ENCODE measurements at regions not wholly inside any gene's neighbourhood (a gene's known extent, or its start where the extent isn't known, plus 50 kb on each side); places are given as distances from the start of the nearest gene placed in this dataset.

DNA sequence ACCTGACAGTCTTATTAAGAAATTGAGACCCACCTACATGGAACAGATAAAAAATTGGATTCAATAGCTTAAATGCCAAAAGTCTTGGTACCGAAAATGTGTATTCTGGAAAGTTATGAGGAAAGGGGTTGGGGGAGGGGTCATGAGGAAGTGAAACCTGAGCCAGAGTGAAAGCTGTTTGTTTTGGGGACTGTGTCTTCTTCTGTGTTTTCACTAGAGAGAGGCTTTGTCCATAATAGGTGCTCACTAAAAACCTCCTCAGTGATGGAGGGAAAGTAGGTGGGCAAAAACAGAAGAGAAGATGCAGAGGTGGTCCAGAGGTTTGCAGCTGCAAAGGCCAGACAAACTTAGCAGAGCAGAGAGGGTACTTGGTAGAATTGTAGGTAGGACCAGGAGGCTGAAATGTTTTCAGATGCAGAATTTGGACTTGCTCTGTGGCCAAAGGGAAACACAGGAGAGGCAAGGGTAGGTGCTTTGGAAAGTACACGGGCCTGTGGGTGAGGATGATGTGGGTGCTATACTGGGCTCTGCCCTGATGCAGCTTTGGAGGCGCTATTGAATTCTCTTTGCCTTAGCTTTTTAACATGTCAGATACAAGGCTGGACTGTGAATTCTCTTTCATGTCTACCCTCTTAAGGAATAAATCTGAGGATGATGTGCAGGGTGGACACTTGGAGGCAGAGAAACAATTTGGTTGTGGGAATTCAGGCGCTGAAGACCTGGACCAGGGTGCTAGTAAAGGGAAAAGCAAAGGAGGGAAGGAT lies 254.6 kb downstream of the PTEN start:
- no peak overlapping the region for H4K5ac ChIP-seq (ENCODE audit: low read length)

DNA sequence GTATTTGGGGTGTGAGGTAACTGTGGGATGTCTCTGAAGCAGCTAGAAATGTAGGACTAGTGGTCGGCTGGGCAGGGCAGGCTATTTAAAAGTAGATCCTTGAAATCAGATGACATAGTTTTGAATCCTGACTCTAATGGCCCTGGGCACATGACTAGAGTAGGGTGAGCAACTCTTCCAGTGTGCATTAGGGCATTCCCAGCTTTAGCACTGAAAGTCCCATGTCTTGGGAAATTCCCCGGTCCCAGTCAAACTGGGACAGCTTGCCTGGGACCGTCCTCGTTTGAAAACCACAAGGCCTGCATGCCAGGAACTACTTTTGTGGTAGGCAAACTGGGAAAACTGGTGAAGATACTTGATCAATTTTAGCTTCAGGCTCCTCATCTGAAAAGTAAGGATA lies 255.3 kb downstream of the PTEN start:
- Histone ChIP-seq H3K9ac (ENCODE audit: low read length) (no peak overlapping the region), H3K18ac (ENCODE audit: low read length) (no peak overlapping the region), H3K56ac (ENCODE audit: low read length) (no peak overlapping the region), H3K27ac (ENCODE audit: low read depth, low read length) (no peak overlapping the region), H3K4me3 (ENCODE audit: low read length) (no peak overlapping the region), H3K79me2 (ENCODE audit: control insufficient read depth, insufficient read depth, low read length) (no peaks in the 10 kb centered on the region), H2BK5ac (ENCODE audit: low read length) (no peak overlapping the region), H2AK5ac (ENCODE audit: low read length) (no peak overlapping the region), H4K5ac (ENCODE audit: low read length) (no peak overlapping the region), H2BK15ac (replicated peaks; ENCODE audit: low read depth) (no peak overlapping the region), H3K23ac (ENCODE audit: low read length) (no peak overlapping the region), H3K4me1 (ENCODE audit: control insufficient read depth, low read depth, low read length) (no peaks in the 10 kb centered on the region), H3K4ac (ENCODE audit: low read depth, low read length) (no peak overlapping the region), H2BK120ac (ENCODE audit: low read depth, low read length) (no peak overlapping the region), H3K4me2 (ENCODE audit: low read length) (no peak overlapping the region), H3K36me3 (ENCODE audit: control insufficient read depth, insufficient read depth, low read length) (no peaks in the 10 kb centered on the region), H3K79me1 (ENCODE audit: low read length) (no peaks in the 10 kb centered on the region), H4K8ac (ENCODE audit: low read depth, low read length) (no peak overlapping the region), H3K27me3 (ENCODE audit: insufficient read depth, low read length, poor library complexity) (no peaks in the 10 kb centered on the region)
- WGBS (ENCODE audit: extremely low coverage, insufficient coverage, low lambda C conversion rate) = no CpG with 5 or more reads among the region's 4 CpGs
- DNase-seq = no peak

More for the DNA sequence above, 254.6 kb downstream of the PTEN start:
- H3K4me3 ChIP-seq (ENCODE audit: low read length) = no peak overlapping the region
- no peak overlapping the region for H3K23ac ChIP-seq (ENCODE audit: low read length)
- H3K27me3 ChIP-seq (ENCODE audit: insufficient read depth, low read length, poor library complexity) = no peaks in the 10 kb centered on the region
- H3K4me1 ChIP-seq (ENCODE audit: control insufficient read depth, low read depth, low read length) = no peaks in the 10 kb centered on the region
- H3K9ac ChIP-seq (ENCODE audit: low read length) = no peak overlapping the region
- no peak overlapping the region for H4K8ac ChIP-seq (ENCODE audit: low read depth, low read length)
- no peak overlapping the region for H3K56ac ChIP-seq (ENCODE audit: low read length)
- H2BK5ac ChIP-seq (ENCODE audit: low read length) = no peak overlapping the region
- H3K36me3 ChIP-seq (ENCODE audit: control insufficient read depth, insufficient read depth, low read length) = no peaks in the 10 kb centered on the region
- H3K4ac ChIP-seq (ENCODE audit: low read depth, low read length) = no peak overlapping the region
- H2AK5ac ChIP-seq (ENCODE audit: low read length) = no peak overlapping the region
- no peaks in the 10 kb centered on the region for H3K79me1 ChIP-seq (ENCODE audit: low read length)
- no peak overlapping the region for H2BK120ac ChIP-seq (ENCODE audit: low read depth, low read length)
- WGBS (ENCODE audit: extremely low coverage, insufficient coverage, low lambda C conversion rate) = no CpG with 5 or more reads among the region's 4 CpGs
- peak; percentile 33 for DNase-seq
- H2BK15ac ChIP-seq (replicated peaks; ENCODE audit: low read depth) = no peak overlapping the region
- no peak overlapping the region for H3K18ac ChIP-seq (ENCODE audit: low read length)
- H3K4me2 ChIP-seq (ENCODE audit: low read length) = no peak overlapping the region
- no peak overlapping the region for H3K27ac ChIP-seq (ENCODE audit: low read depth, low read length)
- no peaks in the 10 kb centered on the region for H3K79me2 ChIP-seq (ENCODE audit: control insufficient read depth, insufficient read depth, low read length)

DNA sequence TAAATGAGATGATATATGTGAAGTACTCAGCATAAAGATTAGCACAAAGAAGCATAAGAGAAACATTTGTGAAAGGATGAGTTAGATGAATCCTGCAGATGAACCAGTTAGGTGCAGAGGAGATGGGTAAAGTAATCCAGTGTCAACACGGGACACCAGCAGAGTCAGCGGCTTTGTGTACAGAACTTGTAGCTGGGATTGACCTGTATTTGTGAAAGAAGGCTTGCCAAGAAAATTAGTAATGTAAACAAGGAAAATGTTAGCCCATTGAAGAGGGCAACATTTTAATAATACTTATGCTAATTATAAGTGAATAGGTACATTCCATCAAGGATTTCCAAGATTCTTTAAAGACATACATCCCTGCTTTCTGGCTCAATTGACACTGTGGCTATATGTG lies 255.7 kb downstream of the PTEN start:
- Histone ChIP-seq H2BK5ac (ENCODE audit: low read length) (no peak overlapping the region), H3K23ac (ENCODE audit: low read length) (no peak overlapping the region), H3K4me3 (ENCODE audit: low read length) (no peak overlapping the region), H2BK120ac (ENCODE audit: low read depth, low read length) (no peak overlapping the region), H3K4ac (ENCODE audit: low read depth, low read length) (no peak overlapping the region), H2BK15ac (replicated peaks; ENCODE audit: low read depth) (no peak overlapping the region), H3K36me3 (ENCODE audit: control insufficient read depth, insufficient read depth, low read length) (no peaks in the 10 kb centered on the region), H3K27ac (ENCODE audit: low read depth, low read length) (no peak overlapping the region), H3K79me2 (ENCODE audit: control insufficient read depth, insufficient read depth, low read length) (no peaks in the 10 kb centered on the region), H3K27me3 (ENCODE audit: insufficient read depth, low read length, poor library complexity) (no peaks in the 10 kb centered on the region), H3K18ac (ENCODE audit: low read length) (no peak overlapping the region), H3K9ac (ENCODE audit: low read length) (no peak overlapping the region), H3K79me1 (ENCODE audit: low read length) (no peaks in the 10 kb centered on the region), H3K4me2 (ENCODE audit: low read length) (no peak overlapping the region), H4K8ac (ENCODE audit: low read depth, low read length) (no peak overlapping the region), H3K56ac (ENCODE audit: low read length) (no peak overlapping the region), H4K5ac (ENCODE audit: low read length) (no peak overlapping the region), H3K4me1 (ENCODE audit: control insufficient read depth, low read depth, low read length) (no peaks in the 10 kb centered on the region), H2AK5ac (ENCODE audit: low read length) (no peak overlapping the region)
- no CpG with 5 or more reads among the region's 2 CpGs for WGBS (ENCODE audit: extremely low coverage, insufficient coverage, low lambda C conversion rate)
- DNase-seq = no peak

DNA sequence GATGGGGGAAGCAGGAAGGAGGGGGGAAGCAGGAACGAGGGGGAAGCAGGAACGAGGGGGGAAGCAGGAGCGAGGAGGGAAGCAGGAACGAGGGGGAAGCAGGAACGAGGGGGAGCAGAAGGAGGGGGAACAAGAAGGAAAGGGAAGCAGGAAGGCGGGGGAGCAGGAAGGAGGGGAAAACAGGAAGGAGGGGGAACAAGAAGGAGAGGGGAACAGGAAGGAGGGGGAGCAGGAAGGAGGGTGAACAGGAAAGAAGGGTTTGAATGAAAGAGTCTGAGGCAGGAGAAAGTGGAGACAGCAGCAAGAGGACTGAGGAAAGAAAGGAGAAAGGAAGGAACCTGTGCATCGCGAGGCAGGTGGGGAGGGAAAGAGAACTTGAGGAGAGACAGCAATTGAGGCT lies 256.6 kb downstream of the PTEN start:
- H3K9ac ChIP-seq (ENCODE audit: low read length) = no peak overlapping the region
- H3K27ac ChIP-seq (ENCODE audit: low read depth, low read length) = no peak overlapping the region
- H4K5ac ChIP-seq (ENCODE audit: low read length) = no peak overlapping the region
- H3K27me3 ChIP-seq (ENCODE audit: insufficient read depth, low read length, poor library complexity) = no peaks in the 10 kb centered on the region
- H4K8ac ChIP-seq (ENCODE audit: low read depth, low read length) = no peak overlapping the region
- no CpG with 5 or more reads among the region's 8 CpGs for WGBS (ENCODE audit: extremely low coverage, insufficient coverage, low lambda C conversion rate)
- no peak for DNase-seq
- no peaks in the 10 kb centered on the region for H3K4me1 ChIP-seq (ENCODE audit: control insufficient read depth, low read depth, low read length)
- no peak overlapping the region for H2BK5ac ChIP-seq (ENCODE audit: low read length)
- H3K56ac ChIP-seq (ENCODE audit: low read length) = no peak overlapping the region
- no peak overlapping the region for H3K23ac ChIP-seq (ENCODE audit: low read length)
- H3K79me1 ChIP-seq (ENCODE audit: low read length) = no peaks in the 10 kb centered on the region
- H3K79me2 ChIP-seq (ENCODE audit: control insufficient read depth, insufficient read depth, low read length) = no peaks in the 10 kb centered on the region
- H2AK5ac ChIP-seq (ENCODE audit: low read length) = no peak overlapping the region
- no peak overlapping the region for H2BK15ac ChIP-seq (replicated peaks; ENCODE audit: low read depth)
- H2BK120ac ChIP-seq (ENCODE audit: low read depth, low read length) = no peak overlapping the region
- H3K18ac ChIP-seq (ENCODE audit: low read length) = no peak overlapping the region
- H3K4ac ChIP-seq (ENCODE audit: low read depth, low read length) = no peak overlapping the region
- H3K4me2 ChIP-seq (ENCODE audit: low read length) = no peak overlapping the region
- H3K36me3 ChIP-seq (ENCODE audit: control insufficient read depth, insufficient read depth, low read length) = no peaks in the 10 kb centered on the region
- H3K4me3 ChIP-seq (ENCODE audit: low read length) = no peak overlapping the region

DNA sequence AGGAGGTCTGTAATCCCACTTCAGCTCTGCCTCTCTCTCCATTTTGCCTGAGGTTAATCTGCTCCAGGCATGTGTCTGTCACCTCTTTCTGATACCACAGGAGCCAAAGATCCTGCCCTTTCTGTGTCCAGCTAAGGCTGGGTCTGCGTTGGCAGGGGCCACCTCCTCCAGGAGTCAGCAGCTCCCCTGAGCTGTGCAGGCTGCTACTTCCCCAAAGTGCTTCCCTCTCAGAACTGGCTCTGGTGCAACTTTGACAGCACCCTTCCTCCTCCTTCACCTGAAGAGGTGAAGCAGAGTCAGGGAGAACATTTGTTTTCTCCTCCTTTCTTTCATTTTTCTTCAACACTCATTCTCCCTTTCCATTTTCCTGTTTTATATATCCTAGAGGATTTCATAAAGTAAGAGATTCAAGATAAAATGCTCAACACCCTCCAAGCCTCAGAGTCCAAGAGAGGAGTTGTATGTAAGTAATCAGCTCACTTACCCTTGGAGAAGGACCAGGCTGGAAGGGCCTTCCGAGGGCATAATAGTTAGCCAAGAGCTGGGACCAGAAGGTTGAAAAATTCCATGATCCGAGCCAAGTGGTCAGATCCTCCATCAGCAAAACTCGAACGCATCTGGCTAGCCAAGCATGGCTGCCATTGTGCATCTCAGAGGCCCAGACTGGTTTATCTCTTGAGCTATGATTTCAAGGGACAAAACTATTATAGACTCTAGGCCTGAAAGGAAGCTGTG lies 257.3 kb downstream of the PTEN start:
- no peak overlapping the region for H2BK15ac ChIP-seq (replicated peaks; ENCODE audit: low read depth)
- H3K27me3 ChIP-seq (ENCODE audit: insufficient read depth, low read length, poor library complexity) = no peaks in the 10 kb centered on the region
- H4K5ac ChIP-seq (ENCODE audit: low read length) = no peak overlapping the region
- no peak overlapping the region for H2BK5ac ChIP-seq (ENCODE audit: low read length)
- H2BK120ac ChIP-seq (ENCODE audit: low read depth, low read length) = no peak overlapping the region
- H2AK5ac ChIP-seq (ENCODE audit: low read length) = no peak overlapping the region
- H3K4me3 ChIP-seq (ENCODE audit: low read length) = no peak overlapping the region
- no peaks in the 10 kb centered on the region for H3K4me1 ChIP-seq (ENCODE audit: control insufficient read depth, low read depth, low read length)
- no peak overlapping the region for H3K4me2 ChIP-seq (ENCODE audit: low read length)
- no peaks in the 10 kb centered on the region for H3K36me3 ChIP-seq (ENCODE audit: control insufficient read depth, insufficient read depth, low read length)
- H3K27ac ChIP-seq (ENCODE audit: low read depth, low read length) = no peak overlapping the region
- no peak overlapping the region for H3K4ac ChIP-seq (ENCODE audit: low read depth, low read length)
- DNase-seq = peak; percentile 44
- H3K9ac ChIP-seq (ENCODE audit: low read length) = no peak overlapping the region
- no peak overlapping the region for H3K23ac ChIP-seq (ENCODE audit: low read length)
- no CpG with 5 or more reads among the region's 5 CpGs for WGBS (ENCODE audit: extremely low coverage, insufficient coverage, low lambda C conversion rate)
- H4K8ac ChIP-seq (ENCODE audit: low read depth, low read length) = no peak overlapping the region
- no peaks in the 10 kb centered on the region for H3K79me2 ChIP-seq (ENCODE audit: control insufficient read depth, insufficient read depth, low read length)
- no peak overlapping the region for H3K18ac ChIP-seq (ENCODE audit: low read length)
- no peak overlapping the region for H3K56ac ChIP-seq (ENCODE audit: low read length)
- no peaks in the 10 kb centered on the region for H3K79me1 ChIP-seq (ENCODE audit: low read length)

Measured in mesendoderm (in vitro differentiated cells).